ENCODE measurements at regions not wholly inside any gene's neighbourhood (a gene's known extent, or its start where the extent isn't known, plus 50 kb on each side); places are given as distances from the start of the nearest gene placed in this dataset.
"Not testable (repeated sequence)": the region's sequence is repeated elsewhere in the genome, so short reads cannot be mapped to it uniquely, and the experiment has no call there.

DNA sequence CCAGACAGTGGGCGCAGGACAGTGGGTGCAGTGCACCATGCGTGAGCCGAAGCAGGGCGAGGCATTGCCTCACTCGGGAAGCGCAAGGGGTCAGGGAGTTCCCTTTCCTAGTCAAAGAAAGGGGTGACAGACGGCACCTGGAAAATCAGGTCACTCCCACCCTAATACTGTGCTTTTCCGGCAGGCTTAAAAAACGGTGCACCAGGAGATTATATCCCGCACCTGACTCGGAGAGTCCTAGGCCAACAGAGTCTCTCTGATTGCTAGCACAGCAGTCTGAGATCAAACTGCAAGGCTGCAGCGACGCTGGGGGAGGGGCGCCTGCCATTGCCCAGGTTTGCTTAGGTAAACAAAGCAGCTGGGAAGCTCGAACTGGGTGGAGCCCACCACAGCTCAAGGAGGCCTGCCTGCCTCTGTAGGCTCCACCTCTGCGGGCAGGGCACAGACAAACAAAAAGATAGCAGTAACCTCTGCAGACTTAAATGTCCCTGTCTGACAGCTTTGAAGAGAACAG, 116.4 kb downstream of the CXCL12 start:
- not testable (repeated sequence) for DNase-seq (ENCODE audit: low read depth)

DNA sequence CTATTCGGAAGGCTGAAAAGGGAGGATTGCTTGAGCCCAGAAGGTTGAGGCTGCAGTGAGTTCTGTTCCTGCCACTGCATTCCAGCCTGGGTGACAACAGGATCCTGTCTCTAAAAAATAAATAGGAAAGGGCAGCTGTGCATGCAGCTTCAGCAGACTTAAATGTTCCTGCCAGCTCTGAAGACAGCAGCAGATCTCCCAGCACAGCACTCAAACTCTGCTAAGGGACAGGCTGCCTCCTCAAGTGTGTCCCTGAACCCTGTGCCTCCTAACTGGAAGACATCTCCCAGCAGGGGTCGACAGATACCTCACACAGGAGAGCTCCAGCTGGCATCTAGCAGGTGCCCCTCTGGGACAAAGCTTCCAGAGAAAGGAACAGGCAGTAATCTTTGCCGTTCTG, 117.9 kb downstream of the CXCL12 start:
- no peak for DNase-seq (ENCODE audit: low read depth)

DNA sequence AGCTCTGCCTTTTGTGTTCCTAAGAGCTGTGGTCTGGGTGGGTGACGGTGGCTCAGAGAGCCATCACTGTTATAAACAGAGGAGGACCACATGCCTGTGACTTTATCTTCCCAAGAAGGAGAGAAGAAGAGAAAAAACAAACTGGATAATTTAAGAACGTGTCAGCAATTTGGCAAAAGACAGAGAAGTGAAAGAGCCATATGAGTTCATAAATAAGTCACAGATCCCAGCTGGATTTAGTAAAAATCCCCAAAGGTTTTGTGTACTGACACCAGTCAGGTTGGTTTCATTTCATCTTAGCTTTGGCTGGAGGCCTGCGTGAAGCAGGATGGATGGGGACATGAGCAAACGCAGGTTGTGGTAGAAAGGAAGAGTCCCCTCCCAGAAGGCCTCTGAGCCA, 120.7 kb downstream of the CXCL12 start:
- DNase-seq (ENCODE audit: low read depth) = no peak

DNA sequence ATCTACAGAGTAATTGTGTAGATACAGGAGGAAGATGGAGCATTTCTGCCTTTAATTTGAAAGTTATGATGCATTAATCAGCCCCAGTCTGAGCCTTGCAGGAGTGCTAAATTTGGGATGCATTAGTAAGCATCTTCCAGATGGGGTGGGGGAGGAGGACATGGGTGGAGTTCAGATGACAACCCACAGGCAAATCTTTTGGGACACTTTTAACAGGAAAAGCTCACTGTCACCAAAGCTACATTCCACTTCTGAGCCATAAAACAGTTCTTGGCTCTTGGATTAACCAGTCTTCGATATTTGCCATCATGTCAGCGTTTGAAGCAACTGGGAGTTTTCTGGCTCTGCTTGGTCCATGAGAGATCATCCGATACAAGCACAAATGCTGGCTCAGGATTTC, 121.1 kb downstream of the CXCL12 start:
- no peak for DNase-seq (ENCODE audit: low read depth)

DNA sequence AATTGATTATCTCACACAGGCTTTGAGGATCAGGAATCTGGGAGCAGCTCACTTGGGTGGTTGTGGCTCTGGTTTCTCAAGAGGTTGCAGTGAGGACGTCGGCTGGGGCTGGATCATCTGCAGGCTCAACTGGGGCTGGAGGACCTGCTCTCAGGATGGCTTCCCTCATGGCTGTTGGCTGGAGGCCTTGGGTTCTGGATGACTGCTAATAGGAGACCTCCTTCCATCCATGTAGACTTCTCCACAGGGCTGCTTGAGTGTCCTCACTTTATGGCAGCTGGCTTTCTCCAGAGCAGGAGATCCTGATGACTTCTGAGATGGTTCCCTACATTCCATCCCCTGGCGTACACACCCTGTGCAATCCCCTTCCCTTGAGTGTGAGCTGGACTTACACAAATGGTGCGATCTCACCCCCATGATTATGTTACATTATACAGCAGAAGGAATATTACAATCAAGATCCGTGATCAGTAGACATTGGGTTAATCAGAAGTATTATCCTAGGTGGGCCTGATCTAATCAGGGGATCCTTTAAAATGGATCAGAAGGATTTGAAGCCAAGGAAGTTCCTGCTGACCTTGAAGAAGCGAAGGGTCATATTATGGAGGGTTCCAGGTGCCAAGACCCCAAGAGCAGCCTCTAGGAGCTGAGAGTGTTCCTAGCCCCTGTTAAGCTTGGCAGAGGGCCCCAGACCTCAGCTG, 122.2 kb downstream of the CXCL12 start:
- DNase-seq (ENCODE audit: low read depth) = no peak

DNA sequence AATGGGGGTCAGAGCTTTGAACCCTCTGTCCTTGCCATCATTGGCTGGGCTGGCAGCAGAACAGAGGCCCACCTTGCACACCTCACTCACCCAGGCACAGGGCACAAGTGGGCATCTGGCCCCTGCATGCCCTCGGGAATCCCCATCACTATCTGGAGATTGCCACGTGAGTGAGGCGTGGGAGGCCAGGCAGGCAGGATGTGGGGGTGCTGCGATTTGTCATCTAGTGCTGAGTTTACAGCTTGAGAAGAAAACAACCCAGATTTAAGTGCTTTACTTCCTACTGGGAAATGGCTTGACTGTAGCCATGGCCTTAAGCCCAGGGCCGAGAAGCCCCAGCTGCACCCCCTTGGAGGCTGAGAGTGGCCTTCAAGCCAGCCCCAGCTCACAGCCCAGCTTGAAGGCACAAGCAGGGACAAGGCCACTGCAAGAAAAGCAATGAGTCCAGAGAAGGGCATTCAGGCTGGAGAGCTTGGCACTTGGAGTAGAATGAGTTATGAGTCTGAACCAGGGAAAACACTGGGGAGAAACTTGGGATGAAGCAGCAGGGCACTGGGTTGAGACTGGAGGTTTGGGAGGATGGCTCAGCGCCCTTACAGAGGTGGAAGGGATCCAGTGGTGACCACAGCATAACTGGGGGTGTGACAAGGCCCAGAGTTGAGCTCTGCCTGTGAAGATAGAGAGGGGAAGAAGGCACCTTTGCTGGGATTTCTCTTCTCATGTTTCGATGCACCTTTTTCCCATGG, 123.0 kb downstream of the CXCL12 start:
- DNase-seq (ENCODE audit: low read depth) = no peak

DNA sequence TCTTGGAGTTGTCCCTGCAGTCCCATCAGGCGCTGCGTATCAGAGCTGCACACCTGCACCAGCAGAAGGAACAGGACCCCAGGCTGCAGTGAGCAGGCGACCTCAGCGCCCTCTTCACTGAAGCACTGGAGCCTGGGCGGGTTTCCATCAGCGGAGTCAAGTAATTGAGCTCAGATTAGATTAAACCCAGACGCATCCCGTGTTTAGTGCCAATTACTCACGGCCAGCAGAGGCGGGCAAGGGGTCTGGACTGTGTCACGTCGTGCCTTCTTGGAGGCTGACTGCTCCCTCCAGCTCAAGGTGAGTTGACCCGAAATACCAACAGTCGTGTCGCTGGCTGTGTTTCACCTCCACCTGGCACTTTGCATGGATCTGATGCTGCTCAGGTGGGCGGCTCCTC, 123.6 kb downstream of the CXCL12 start:
- DNase-seq (ENCODE audit: low read depth) = no peak

DNA sequence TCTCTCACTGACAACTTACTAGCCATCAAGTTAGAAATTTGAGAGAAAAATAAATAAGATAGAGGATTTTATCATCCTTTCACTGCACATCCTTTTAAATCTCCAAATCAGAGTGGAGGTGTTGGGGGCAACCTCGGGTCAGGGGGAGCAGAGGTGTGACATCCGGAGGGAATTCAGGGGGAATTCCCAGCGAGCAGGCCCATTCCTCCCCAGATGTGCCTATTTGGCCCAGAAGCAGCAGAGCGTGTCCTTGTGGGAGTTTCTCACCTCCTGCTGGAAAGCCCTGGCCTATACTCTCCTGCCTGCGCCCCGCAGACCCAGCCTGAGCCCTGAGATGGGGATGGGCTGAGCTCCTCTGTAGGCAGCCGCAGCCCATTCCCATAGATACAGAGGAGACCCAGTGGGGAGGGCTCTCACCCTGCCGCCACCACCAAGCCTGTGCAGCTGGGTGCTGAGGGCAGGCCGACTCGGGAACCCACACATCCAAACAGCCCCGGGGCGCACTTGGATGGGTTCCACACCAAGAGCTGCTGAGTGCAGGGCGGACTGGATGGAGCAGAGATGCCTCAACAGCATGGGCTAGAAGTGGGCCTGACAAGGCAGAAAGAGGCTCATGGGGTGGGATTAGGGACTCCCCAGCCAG, 124.5 kb downstream of the CXCL12 start:
- no peak for DNase-seq (ENCODE audit: low read depth)

DNA sequence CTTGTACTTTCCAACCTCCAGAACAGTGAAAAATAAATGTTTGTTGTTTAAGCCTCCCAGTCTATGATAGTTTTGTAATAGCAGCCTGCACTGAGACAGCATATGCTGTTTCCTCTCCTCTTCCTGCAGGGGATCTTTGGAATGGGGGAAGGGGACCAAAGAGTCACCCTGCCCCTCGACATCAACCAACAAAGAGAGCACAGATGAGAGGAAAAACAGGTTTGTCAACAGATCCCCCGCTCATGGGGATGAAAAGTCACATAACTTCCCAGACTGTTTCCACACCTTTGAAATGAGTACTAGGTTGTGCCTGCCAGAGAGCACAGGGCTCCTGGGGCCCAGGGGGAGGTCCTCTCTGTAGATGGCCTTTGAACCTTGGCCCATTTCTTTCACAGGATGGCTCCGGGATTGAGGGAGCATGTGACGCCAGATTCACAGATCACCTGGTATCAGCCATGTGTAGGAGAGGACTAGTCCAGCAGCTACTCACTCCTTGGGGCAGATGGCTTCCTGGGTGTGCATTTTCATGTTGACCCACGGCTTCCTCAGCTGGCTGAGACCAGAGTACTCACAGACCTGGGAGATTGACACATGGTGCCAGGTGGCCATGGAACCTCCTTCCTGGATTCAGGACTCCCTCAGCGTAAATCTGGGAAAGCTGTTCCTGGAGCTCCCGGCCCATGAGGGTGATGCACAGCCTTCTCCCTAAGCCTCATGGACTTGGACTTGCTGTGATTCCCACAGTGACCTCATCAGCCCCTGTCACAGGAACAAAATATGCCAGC, 125.6 kb downstream of the CXCL12 start:
- DNase-seq (ENCODE audit: low read depth) = no peak

DNA sequence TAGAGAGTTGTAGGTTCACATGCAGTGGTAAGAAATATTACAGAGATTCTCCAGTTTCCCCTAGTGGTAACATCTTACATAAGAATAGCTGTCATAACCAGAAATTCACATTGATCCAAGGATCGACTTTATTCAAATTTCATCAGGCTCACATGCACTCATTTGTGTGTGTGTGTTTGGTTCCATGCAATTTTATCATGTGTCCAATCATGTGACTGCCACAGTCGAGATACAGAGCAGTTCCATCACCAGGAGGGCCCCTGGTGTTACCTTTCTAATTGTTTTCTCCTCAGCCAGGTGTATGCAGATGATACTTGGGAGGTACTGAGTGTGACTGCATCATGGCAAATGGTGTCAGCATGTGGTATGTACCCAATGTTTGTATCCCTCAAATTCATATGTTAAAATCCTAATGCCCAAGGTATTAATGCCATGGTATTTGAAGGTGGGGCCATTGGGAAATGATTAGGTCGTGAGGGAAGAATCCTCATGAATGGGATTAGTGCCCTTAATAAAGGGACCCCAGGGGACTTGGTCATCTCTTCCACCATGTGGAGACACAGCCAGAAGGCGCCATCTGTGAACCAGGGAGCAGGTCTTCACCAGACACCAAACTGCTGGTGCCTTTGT, 126.3 kb downstream of the CXCL12 start:
- DNase-seq (ENCODE audit: low read depth) = no peak

DNA sequence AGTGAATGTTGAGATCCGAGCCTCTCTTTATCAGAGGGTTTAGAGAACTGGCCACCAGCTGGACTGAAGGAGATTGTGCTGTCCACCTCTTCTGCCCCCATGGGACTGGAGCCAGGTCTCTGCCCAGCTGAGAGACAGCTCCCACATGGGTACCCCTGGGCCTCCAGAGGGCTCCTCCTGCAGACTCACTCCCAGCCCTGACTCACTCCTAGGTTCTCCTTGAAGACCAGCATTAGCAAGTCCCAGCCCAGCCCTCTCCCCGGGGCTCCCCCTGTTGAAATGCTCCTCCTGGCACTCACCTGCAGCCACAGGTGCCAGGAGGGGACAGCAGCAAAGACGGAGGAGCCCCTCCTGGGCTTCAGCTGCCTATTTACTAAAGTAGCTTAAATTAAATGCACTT, 126.9 kb downstream of the CXCL12 start:
- DNase-seq (ENCODE audit: low read depth) = no peak

DNA sequence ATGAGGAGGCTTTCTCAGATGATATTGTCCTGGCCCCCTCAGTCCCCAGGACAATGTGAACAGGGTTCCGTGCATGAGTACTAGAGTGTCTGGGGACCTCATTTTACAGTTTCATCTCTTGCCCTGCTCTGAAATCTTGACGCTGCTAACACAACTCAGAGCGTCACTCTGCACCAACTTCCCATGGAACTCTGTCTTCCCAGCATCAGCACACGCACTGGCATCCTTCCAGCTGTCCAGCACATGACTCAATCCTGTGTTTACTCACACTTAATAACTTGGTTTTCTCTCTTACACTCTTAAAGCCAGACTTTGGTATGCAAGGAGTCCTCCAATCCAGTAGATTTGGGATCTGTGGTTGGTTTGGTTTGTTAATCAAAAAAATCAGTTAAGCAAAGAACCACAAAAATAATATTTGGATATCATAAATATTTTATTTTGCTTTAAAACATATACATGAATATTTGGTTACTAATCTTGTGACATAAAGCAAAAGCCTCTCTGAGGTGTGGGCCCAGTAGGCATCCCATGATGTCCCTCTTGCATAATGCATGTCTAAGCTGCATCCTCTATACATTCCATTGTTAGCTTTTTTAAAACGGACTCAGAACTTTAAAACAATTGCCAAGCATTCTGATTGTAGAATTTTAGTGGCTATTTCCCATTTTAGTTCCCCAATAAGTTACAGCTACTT, 131.0 kb downstream of the CXCL12 start:
- peak; percentile 24 for DNase-seq (ENCODE audit: low read depth)

DNA sequence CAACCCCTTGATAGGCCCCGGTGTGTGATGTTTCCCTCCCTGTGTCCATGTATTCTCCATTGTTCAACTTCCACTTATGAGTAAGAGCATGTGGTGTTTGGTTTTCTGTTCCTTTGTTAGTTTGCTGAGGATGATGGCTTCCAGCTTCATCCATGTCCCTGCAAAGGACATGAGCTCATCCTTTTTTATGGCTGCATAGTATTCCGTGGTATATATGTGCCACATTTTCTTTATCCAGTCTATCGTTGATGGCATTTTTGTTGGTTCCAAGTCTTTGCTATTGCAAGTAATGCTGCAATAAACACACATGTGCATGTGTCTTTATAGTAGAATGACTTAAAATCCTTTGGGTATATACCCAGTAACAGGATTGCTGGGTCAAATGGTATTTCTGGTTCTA, 132.3 kb downstream of the CXCL12 start:
- not testable (repeated sequence) for DNase-seq (ENCODE audit: low read depth)

DNA sequence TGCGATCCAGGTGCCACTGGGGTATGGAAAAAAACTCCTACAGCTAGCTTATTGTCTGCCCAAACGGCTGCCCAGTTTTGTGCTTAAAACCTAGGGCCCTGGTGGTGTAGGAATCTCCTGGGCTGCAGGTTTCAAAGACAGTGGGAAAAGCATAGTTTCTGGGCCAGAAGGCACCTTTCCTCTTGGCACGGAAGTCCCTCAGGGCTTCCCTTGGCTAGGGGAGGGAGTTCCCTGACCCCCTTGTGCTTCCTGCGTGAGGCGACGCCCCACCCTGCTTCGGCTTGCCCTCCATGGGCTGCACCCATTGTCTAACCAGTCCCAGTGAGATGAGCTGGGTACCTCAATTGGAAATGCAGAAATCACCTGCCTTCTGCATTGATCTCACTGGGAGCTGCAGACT, 135.0 kb downstream of the CXCL12 start:
- DNase-seq (ENCODE audit: low read depth) = not testable (repeated sequence)

DNA sequence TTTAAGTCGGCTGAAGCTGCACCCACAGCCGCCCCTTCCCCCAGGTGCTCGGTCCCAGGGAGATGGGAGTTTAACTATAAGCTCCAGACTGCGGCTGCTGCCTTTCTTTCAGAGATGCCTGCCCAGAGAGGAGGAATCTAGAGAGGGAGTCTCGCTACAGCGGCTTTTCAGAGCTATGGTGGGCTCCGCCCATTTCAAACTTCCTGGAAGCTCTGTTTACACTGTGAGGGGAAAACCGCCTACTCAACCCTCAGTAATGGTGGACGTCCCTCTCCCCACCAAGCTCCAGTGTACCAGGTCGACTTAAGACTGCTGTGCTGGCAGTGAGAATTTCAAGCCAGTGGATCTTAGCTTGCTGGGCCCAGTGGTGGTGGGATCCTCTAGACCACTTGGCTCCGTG, 135.4 kb downstream of the CXCL12 start:
- no peak for DNase-seq (ENCODE audit: low read depth)

DNA sequence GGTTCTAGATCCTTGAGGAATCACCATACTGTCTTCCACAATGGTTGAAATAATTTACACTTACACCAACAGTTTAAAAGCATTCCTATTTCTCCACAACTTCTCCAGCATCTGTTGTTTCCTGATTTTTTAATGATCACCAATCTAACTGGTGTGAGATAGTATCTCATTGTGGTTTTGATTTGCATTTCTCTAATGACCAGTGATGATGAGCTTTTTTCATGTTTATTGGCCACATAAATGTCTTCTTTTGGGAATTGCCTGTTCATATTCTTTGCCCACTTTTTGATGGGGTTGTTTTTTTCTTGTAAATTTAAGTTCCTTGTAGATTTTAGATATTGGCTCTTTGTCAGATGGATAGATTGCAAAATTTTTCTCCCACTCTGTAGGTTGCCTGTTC, 138.2 kb downstream of the CXCL12 start:
- DNase-seq (ENCODE audit: low read depth) = not testable (repeated sequence)

DNA sequence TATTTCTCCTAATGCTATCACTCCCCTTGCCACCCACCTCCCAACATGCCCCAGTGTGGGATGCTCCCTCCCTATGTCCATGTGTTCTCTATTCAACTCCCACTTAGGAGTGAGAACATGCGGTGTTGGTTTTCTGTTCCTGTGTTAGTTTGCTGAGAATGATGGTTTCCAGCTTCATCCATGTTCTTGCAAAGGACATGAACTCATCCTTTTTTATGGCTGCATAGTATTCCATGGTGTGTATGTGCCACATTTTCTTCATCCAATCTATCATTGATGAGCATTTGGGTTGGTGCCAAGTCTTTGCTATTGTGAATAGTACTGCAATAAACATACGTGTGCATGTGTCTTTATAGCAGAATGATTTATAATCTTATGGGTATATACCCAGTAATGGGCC, 138.6 kb downstream of the CXCL12 start:
- DNase-seq (ENCODE audit: low read depth) = not testable (repeated sequence)

DNA sequence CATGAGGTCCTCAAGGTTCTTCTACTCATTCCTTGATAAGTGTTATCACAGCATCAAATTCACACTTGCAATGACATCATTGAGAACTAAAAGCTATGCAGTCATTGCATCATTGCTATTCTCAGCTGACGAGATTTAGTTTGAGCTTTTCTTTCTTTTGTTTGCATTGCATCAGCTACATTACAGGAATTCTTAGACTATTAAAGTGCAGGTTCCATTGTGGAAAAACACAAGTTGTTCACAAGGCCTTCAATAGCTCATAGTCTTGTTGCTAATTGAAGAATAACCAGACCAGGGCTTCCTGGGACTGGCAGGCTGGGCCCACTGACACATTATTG, 139.3 kb downstream of the CXCL12 start:
- no peak for DNase-seq (ENCODE audit: low read depth)

DNA sequence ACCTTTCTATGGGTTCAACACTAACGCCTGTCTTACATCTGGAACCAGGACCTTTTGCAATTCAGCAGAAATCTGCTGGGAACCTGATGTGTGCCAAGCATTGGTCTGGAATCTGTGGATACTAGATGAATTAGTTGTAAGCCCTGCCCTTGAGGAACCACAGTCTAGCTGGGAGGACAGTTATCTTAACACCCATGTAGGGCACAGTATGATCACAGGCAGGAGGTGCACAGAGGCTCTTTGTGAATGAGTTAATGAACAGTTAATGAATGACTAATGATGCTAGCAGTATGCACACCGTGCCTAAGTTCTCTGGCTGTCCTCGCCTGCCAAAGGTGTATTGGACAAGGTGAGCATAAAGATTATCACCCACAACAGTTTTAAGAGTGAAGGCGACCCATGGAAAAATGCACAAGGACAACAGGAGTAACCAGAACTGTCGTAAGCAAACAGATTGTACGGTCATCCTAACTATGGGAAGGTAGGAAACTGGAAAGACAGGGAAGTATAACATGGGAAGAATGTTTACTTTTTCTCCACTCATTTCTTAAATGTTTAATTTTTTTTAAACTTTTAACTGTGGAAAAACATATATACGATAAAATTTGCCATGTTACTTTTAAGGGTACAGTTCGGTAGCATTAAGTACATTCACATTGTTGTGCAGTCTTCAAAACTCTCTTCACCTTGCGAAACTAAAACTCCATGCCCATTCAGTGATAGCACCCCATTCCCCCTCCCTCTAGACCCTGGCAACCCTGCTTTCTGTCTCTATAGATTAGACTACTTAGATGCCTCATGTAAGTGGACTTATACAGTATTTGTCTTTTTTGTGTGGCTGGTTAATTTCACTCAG, 139.9 kb downstream of the CXCL12 start:
- no peak for DNase-seq (ENCODE audit: low read depth)

DNA sequence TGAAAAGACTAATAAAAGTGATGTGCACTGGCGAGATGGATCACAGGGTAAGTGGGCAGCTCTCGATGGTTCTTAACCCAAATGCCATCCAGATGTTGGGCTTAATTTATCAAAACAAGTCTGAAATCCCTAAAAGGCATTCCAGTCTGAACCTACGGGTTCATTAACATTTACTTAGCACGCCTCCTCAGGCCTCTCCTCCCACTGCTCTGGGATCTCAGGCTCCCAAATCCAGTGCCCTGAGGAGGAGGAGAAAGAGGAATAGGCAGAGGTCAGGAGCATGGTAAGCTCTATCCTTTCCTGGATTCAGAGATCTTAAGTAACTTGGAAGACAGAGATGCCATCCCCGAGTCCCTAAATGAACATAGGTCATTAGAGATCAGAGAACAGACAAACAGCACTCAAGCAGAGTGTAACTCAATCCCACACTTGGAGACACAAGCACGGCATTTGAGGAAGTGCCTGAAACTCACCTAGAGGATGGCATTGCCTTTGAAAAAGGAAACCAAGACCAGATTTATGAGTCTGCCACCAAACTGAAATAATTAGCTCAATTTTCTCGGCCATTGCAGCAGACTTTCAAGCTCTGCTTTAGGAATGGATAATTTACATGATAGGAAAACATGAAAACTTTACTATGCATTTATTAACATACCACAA, 140.9 kb downstream of the CXCL12 start:
- DNase-seq (ENCODE audit: low read depth) = no peak

All from HS-5 (cell line).